Naive B cell (primary cell): ENCODE measurements at regions not wholly inside any gene's neighbourhood (a gene's known extent, or its start where the extent isn't known, plus 50 kb on each side); places are given as distances from the start of the nearest gene placed in this dataset.
"Not testable (repeated sequence)": the region's sequence is repeated elsewhere in the genome, so short reads cannot be mapped to it uniquely, and the experiment has no call there.

Source experiments
- ATAC-seq, 2 donors: fragments of 150-1000 bp; cut with Tn5 transposase; 2 replicates each; pipeline ENCODE4 v1.10.0; 2021; ENCODE audit warnings: low read depth in 2 of 2, mild to moderate bottlenecking in 2 of 2, moderate library complexity in 2 of 2
- DNase-seq: peaks from one replicate; pipeline ENCODE4 v3.0.0; 2022
- H3K27ac Mint-ChIP-seq, 6 donors: one replicate each; pipeline ENCODE4 v1.8.0; 2020 to 2022; ENCODE audit warnings: mild to moderate bottlenecking in 6 of 6, mixed read lengths in 6 of 6, moderate library complexity in 5 of 6, inconsistent platforms in 2 of 6
- H3K27me3 Mint-ChIP-seq, 3 donors: one replicate each; pipeline ENCODE4 v1.8.0; 2021 to 2022; ENCODE audit warnings: mixed read lengths in 3 of 3, mild to moderate bottlenecking in 1 of 3
- H3K36me3 Mint-ChIP-seq, 2 donors: one replicate each; pipeline ENCODE4 v1.8.0; 2020 to 2022; ENCODE audit warnings: mixed read lengths in 2 of 2, inconsistent platforms in 1 of 2, mild to moderate bottlenecking in 1 of 2
- H3K4me1 Mint-ChIP-seq, 3 donors: one replicate each; pipeline ENCODE4 v1.8.0; 2020 to 2022; ENCODE audit warnings: mixed read lengths in 3 of 3, inconsistent platforms in 1 of 3, mild to moderate bottlenecking in 1 of 3, moderate library complexity in 1 of 3
- H3K4me3 Mint-ChIP-seq, 8 donors: one replicate each; pipeline ENCODE4 v1.8.0; 2020 to 2022; ENCODE audit warnings: mild to moderate bottlenecking in 8 of 8, mixed read lengths in 8 of 8, moderate library complexity in 8 of 8, inconsistent platforms in 2 of 8
- H3K9me3 Mint-ChIP-seq, 7 donors: one replicate each; pipeline ENCODE4 v1.8.0; 2020 to 2022; ENCODE audit warnings: mixed read lengths in 7 of 7, mild to moderate bottlenecking in 5 of 7, inconsistent platforms in 2 of 7, moderate library complexity in 1 of 7

DNA sequence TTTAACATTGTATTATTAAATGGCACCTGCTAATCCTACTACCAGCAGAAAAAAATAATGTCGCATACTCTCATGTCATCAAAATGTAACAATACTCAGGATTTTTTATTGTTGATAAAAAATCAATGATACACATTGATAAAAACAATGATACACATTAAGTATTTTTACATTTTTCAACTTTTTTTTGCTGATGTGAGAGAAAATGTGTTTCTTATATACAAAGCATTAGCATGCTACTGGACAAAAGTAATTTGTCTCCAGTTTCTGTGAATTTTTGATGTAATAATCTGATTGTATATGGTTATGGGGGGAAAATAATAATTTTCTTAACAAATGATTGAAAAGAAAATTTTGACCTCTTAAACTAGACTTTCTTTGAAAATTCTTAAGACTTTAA lies 1256.6 kb upstream of the CNTN5 start:
- Mint-ChIP-seq H3K4me1 (no peaks in the 10 kb centered on the region), H3K36me3 (no peaks in the 10 kb centered on the region), H3K9me3 (peaks cover 0 to 5% (median 1%) of the 10 kb centered on the region in 7 donors), H3K27ac (no peak overlapping the region), H3K4me3 (no peak overlapping the region), H3K27me3 (no peaks in the 10 kb centered on the region)
- no peak for DNase-seq
- ATAC-seq, result no peak

DNA sequence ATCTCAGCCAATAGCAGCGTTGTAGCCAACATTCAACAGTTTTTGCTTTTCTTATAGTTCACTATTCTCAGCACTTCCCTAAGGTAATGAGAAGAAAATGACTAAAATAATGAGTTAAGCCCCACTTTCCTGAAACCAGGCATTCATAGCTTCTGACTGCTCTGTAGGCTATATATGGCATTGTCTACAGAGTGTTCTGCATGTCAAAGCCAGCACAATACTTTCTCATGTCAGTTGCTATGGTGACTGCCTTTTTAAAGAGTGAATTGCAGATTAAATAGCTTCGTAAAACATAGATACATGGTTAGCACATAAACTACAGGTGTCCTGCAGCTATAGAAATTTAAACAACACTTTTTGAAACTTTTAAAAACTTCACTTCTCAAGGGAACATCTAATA lies 1256.1 kb upstream of the CNTN5 start:
- Mint-ChIP-seq H3K4me3 (no peak overlapping the region), H3K4me1 (no peaks in the 10 kb centered on the region), H3K27me3 (no peaks in the 10 kb centered on the region), H3K27ac (no peak overlapping the region), H3K9me3 (peaks cover 0 to 5% (median 1%) of the 10 kb centered on the region in 7 donors), H3K36me3 (no peaks in the 10 kb centered on the region)
- no peak for ATAC-seq
- DNase-seq, result no peak

DNA sequence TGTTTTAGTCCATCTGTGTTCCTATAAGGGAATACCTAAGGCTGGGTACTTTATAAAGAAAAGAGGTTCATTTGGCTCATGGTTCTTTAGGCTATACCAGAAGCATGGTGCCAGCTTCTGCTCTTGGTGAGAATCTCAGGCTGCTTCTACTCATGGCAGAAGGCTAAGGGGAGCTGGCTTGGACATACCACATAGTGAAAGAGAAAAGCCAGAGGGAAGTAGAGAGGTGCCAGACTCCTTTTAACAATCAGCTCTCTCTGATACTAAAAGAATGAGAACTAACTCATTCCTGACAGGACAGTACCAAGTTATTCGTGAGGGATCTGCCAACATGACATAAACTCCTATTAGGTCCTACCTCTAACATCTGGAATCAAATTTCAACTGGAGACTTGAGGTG lies 1250.2 kb upstream of the CNTN5 start:
- Mint-ChIP-seq H3K4me3 (no peak overlapping the region), H3K4me1 (no peaks in the 10 kb centered on the region), H3K27ac (no peak overlapping the region), H3K36me3 (no peaks in the 10 kb centered on the region), H3K27me3 (no peaks in the 10 kb centered on the region), H3K9me3 (peaks cover 0 to 6% (median 0%) of the 10 kb centered on the region in 7 donors)
- DNase-seq, result no peak
- ATAC-seq, result no peak

- ATAC-seq, result no peak
- Mint-ChIP-seq H3K9me3 (peaks cover 0 to 10% (median 0%) of the 10 kb centered on the region in 7 donors), H3K36me3 (no peaks in the 10 kb centered on the region), H3K4me1 (no peaks in the 10 kb centered on the region), H3K27me3 (no peaks in the 10 kb centered on the region), H3K27ac (no peak overlapping the region), H3K4me3 (no peak overlapping the region)
- no peak for DNase-seq
Measured at GRCh38 chr11:97772705-97773104, 1248.0 kb upstream of the CNTN5 start.

- not testable (repeated sequence) for H3K27ac Mint-ChIP-seq, DNase-seq, H3K4me1 Mint-ChIP-seq, ATAC-seq, H3K27me3 Mint-ChIP-seq, H3K36me3 Mint-ChIP-seq, H3K4me3 Mint-ChIP-seq
- peaks cover 7 to 53% (median 31%) of the 10 kb centered on the region in 7 donors for H3K9me3 Mint-ChIP-seq
Measured at GRCh38 chr11:97784388-97784787, 1236.4 kb upstream of the CNTN5 start.

DNA sequence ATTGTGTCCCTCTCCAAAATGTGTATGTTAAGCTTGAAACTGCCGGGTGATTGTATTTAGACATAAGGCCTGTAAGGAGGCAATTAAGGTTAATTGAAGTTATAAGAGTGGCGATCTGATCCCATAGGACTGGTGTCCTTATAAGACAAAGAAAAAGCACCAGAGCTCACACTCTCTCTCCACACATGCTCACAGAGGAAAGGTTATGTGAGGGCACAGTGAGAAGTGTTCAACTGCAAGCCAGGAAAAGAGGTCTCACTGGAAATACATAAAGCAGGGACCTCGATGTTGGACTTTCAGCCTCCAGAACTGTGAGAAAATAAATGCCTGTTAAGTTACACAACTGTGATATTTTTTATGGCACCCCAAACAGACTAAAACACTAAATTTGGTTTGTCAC lies 1233.8 kb upstream of the CNTN5 start:
- Mint-ChIP-seq H3K4me1 (no peaks in the 10 kb centered on the region), H3K4me3 (no peak overlapping the region), H3K27ac (no peak overlapping the region), H3K27me3 (no peaks in the 10 kb centered on the region), H3K9me3 (peaks cover 11 to 39% (median 30%) of the 10 kb centered on the region in 7 donors), H3K36me3 (peaks cover 5 to 10% of the 10 kb centered on the region in 2 donors)
- no peak for ATAC-seq
- no peak for DNase-seq

DNA sequence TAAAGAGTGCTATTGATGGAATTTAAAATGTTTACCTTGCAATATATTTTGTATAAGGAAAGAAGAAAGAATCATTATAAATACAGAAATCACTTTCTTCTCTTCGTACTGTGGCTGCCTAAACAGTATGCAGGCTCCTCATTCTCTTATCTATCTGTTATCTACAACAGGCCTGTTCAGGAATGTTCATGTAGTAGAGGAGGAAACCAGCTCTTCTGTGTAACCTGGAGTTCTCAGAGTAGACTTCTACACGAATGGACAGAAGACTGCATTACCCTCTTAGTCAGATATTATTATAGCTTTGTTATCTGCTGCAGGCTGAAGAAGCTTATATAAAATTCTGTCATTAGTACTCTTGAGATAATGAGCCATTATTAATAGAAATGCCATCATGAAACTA lies 1225.9 kb upstream of the CNTN5 start:
- peaks cover 0 to 9% (median 6%) of the 10 kb centered on the region in 7 donors for H3K9me3 Mint-ChIP-seq
- H3K4me3 Mint-ChIP-seq, result no peak overlapping the region
- no peak overlapping the region for H3K27ac Mint-ChIP-seq
- H3K36me3 Mint-ChIP-seq, result no peaks in the 10 kb centered on the region
- no peaks in the 10 kb centered on the region for H3K27me3 Mint-ChIP-seq
- no peak for ATAC-seq
- no peaks in the 10 kb centered on the region for H3K4me1 Mint-ChIP-seq
- DNase-seq, result no peak

DNA sequence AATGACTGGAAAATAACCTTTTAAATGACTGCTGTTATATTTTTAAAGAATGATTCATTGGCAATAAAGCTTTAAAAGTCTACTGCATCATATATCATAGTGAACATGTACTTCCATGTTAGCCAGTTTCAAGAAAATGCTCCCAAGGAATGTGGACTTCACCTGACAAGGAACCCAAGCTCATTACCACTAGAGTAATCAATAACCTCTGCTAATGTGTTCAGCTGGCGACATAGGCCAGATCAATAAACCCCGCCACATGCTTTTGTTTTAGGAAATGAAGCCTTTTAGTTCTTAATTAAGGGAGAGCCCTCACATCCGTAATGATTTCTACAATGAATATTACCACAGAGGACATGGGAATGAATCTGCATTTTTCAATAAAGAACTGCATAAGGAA lies 1219.9 kb upstream of the CNTN5 start:
- ATAC-seq, result no peak
- Mint-ChIP-seq H3K27ac (no peak overlapping the region), H3K4me1 (no peaks in the 10 kb centered on the region), H3K27me3 (no peaks in the 10 kb centered on the region), H3K36me3 (no peaks in the 10 kb centered on the region), H3K9me3 (peaks cover 0 to 3% (median 0%) of the 10 kb centered on the region in 7 donors), H3K4me3 (no peak overlapping the region)
- no peak for DNase-seq

GRCh38 chr11:97814325-97814959 lies 1206.3 kb upstream of the CNTN5 start:
- no peak for DNase-seq
- H3K9me3 Mint-ChIP-seq, result peaks cover 3 to 29% (median 6%) of the 10 kb centered on the region in 7 donors
- H3K4me1 Mint-ChIP-seq, result no peaks in the 10 kb centered on the region
- H3K4me3 Mint-ChIP-seq, result no peak overlapping the region
- no peaks in the 10 kb centered on the region for H3K27me3 Mint-ChIP-seq
- no peak overlapping the region for H3K27ac Mint-ChIP-seq
- no peak for ATAC-seq
- no peaks in the 10 kb centered on the region for H3K36me3 Mint-ChIP-seq

GRCh38 chr11:97815667-97816066 lies 1205.1 kb upstream of the CNTN5 start:
- Mint-ChIP-seq H3K4me1 (no peaks in the 10 kb centered on the region), H3K27ac (no peak overlapping the region), H3K9me3 (peaks cover under 1 to 18% (median 6%) of the 10 kb centered on the region in 7 donors), H3K4me3 (no peak overlapping the region), H3K27me3 (no peaks in the 10 kb centered on the region), H3K36me3 (no peaks in the 10 kb centered on the region)
- ATAC-seq, result no peak
- DNase-seq, result no peak

DNA sequence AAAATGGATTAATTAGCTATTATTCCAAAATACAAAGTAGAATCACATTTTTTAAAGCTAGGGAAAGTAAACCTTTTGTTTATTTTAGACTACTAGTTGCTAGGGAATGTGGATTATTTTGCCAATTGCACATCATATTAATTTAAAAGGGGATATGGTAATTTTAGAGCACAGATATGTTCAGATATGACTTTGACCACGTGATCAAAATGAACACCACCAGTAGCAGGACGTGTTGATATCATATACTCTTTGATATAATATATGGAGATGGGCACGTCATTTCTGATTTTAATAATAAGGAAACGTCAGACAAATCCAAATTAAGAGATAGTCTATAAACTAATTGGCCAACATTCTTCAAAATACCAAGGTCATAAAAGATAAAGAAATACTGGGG lies 1188.3 kb upstream of the CNTN5 start:
- Mint-ChIP-seq H3K4me3 (no peak overlapping the region), H3K9me3 (peaks cover 0 to 17% (median 2%) of the 10 kb centered on the region in 7 donors), H3K36me3 (no peaks in the 10 kb centered on the region), H3K27ac (no peak overlapping the region), H3K4me1 (no peaks in the 10 kb centered on the region), H3K27me3 (no peaks in the 10 kb centered on the region)
- DNase-seq, result no peak
- ATAC-seq, result no peak

- DNase-seq (no peak), ATAC-seq (no peak)
- no peak overlapping the region for H3K4me3 Mint-ChIP-seq
- H3K27ac Mint-ChIP-seq, result no peak overlapping the region
- H3K4me1 Mint-ChIP-seq, result no peaks in the 10 kb centered on the region
- no peaks in the 10 kb centered on the region for H3K36me3 Mint-ChIP-seq
- peaks cover 0 to 17% (median 3%) of the 10 kb centered on the region in 7 donors for H3K9me3 Mint-ChIP-seq
- H3K27me3 Mint-ChIP-seq, result no peaks in the 10 kb centered on the region
Measured at GRCh38 chr11:97833412-97833811, 1187.3 kb upstream of the CNTN5 start.

- Mint-ChIP-seq H3K36me3 (no peaks in the 10 kb centered on the region), H3K9me3 (peaks cover 0 to 9% (median 4%) of the 10 kb centered on the region in 7 donors)
Measured at GRCh38 chr11:97844016-97844415, 1176.7 kb upstream of the CNTN5 start.

GRCh38 chr11:97847730-97848129 lies 1173.0 kb upstream of the CNTN5 start:
- DNase-seq (no peak), ATAC-seq (no peak)
- H3K9me3 Mint-ChIP-seq, result peaks cover 0 to 7% (median 0%) of the 10 kb centered on the region in 7 donors
- no peaks in the 10 kb centered on the region for H3K27me3 Mint-ChIP-seq
- H3K4me1 Mint-ChIP-seq, result no peaks in the 10 kb centered on the region
- no peak overlapping the region for H3K4me3 Mint-ChIP-seq
- no peaks in the 10 kb centered on the region for H3K36me3 Mint-ChIP-seq
- H3K27ac Mint-ChIP-seq, result no peak overlapping the region

More at GRCh38 chr11:97844016-97844415, 1176.7 kb upstream of the CNTN5 start:
- Mint-ChIP-seq H3K27ac (no peak overlapping the region), H3K4me1 (no peaks in the 10 kb centered on the region), H3K4me3 (no peak overlapping the region), H3K27me3 (no peaks in the 10 kb centered on the region)
- ATAC-seq (no peak), DNase-seq (no peak)

DNA sequence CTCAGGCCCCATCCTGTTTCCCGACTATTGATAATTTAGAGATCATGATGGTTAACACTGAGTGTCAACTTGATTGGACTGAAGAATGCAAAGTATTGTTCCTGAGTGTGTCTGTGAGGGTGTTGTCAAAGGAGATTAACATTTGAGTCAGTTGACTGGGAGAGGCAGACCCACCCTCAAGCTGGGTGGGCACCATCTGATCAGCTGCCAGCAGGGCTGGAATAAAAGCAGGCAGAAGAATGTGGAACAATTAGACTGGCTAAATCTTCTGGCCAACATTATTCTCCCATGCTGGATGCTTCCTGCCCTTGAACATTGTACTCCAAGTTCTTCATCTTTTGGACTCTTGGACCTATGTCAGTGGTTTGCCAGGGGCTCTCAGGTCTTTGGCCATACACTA lies 1170.0 kb upstream of the CNTN5 start:
- Mint-ChIP-seq H3K4me1 (no peaks in the 10 kb centered on the region), H3K27me3 (no peaks in the 10 kb centered on the region), H3K4me3 (no peak overlapping the region), H3K9me3 (peaks cover 0 to 12% (median 0%) of the 10 kb centered on the region in 7 donors), H3K36me3 (no peaks in the 10 kb centered on the region), H3K27ac (no peak overlapping the region)
- ATAC-seq (no peak), DNase-seq (no peak)
